ENCODE measurements at regions not wholly inside any gene's neighbourhood (a gene's known extent, or its start where the extent isn't known, plus 50 kb on each side); places are given as distances from the start of the nearest gene placed in this dataset.
A peak's percentile ranks its signal among the peaks of the same experiment; 100 is the strongest.

- peaks cover 3% of the 10 kb centered on the region for H3K36me3 Mint-ChIP-seq (ENCODE audit: low read depth)
- peaks cover 57% of the 10 kb centered on the region for H3K9me3 Mint-ChIP-seq
- H3K9ac ChIP-seq (ENCODE audit: extremely low read depth, low read length, poor library complexity, severe bottlenecking): no peak overlapping the region
- no peak overlapping the region for H3K27ac ChIP-seq (ENCODE audit: low read depth, low read length)
- 86 to 91% methylated on average over 1 to 2 of the region's 2 CpGs for WGBS, 2 experiments (ENCODE audit: insufficient coverage in 1 of 2, insufficient read length in 1 of 2)
- no peak for TF ChIP-seq CTCF (conservative IDR thresholded peaks at IDR 0.05)
- H3K4me1 ChIP-seq (ENCODE audit: control insufficient read depth, insufficient read depth, low read length): no peaks in the 10 kb centered on the region
- no peak overlapping the region for H3K27ac Mint-ChIP-seq
- H3K27me3 ChIP-seq (ENCODE audit: control insufficient read depth, insufficient read depth, low read length, poor library complexity, severe bottlenecking): no peaks in the 10 kb centered on the region
- no peak overlapping the region for H3K4me3 Mint-ChIP-seq
- H3K4me3 ChIP-seq (ENCODE audit: low read length): peak overlapping the region; percentile 42
- no peaks in the 10 kb centered on the region for H3K36me3 ChIP-seq (ENCODE audit: control insufficient read depth, insufficient read depth, low read length)
- no peaks in the 10 kb centered on the region for H3K27me3 Mint-ChIP-seq (ENCODE audit: insufficient read depth)
- no peaks in the 10 kb centered on the region for H3K4me1 Mint-ChIP-seq
- DNase-seq: no peak
- H3K9me3 ChIP-seq (ENCODE audit: control insufficient read depth, low read length): peaks cover 68% of the 10 kb centered on the region
Measured at GRCh38 chr5:66477596-66477995, 118.6 kb upstream of the MAST4 start.

GRCh38 chr5:66494437-66494836, 101.8 kb upstream of the MAST4 start:
- 74 to 75% methylated on average over 5 of the region's 5 CpGs for WGBS, 2 experiments (ENCODE audit: insufficient coverage in 1 of 2, insufficient read length in 1 of 2)
- Histone ChIP-seq H3K27ac (ENCODE audit: low read depth, low read length) (no peak overlapping the region), H3K9ac (ENCODE audit: extremely low read depth, low read length, poor library complexity, severe bottlenecking) (no peak overlapping the region), H3K4me1 (ENCODE audit: control insufficient read depth, insufficient read depth, low read length) (no peaks in the 10 kb centered on the region), H3K4me3 (ENCODE audit: low read length) (no peak overlapping the region), H3K9me3 (ENCODE audit: control insufficient read depth, low read length) (peaks cover 29% of the 10 kb centered on the region), H3K36me3 (ENCODE audit: control insufficient read depth, insufficient read depth, low read length) (no peaks in the 10 kb centered on the region), H3K27me3 (ENCODE audit: control insufficient read depth, insufficient read depth, low read length, poor library complexity, severe bottlenecking) (no peaks in the 10 kb centered on the region)
- Mint-ChIP-seq H3K27ac (no peak overlapping the region), H3K36me3 (ENCODE audit: low read depth) (no peaks in the 10 kb centered on the region), H3K9me3 (peaks cover 21% of the 10 kb centered on the region), H3K4me1 (no peaks in the 10 kb centered on the region), H3K27me3 (ENCODE audit: insufficient read depth) (peaks cover 12% of the 10 kb centered on the region), H3K4me3 (no peak overlapping the region)
- DNase-seq: peak; percentile 91
- TF ChIP-seq CTCF (conservative IDR thresholded peaks at IDR 0.05): peak; percentile 89

GRCh38 chr5:66498791-66499207, 97.4 kb upstream of the MAST4 start:
- peaks cover 7% of the 10 kb centered on the region for H3K9me3 Mint-ChIP-seq
- H3K9ac ChIP-seq (ENCODE audit: extremely low read depth, low read length, poor library complexity, severe bottlenecking): no peak overlapping the region
- H3K4me1 ChIP-seq (ENCODE audit: control insufficient read depth, insufficient read depth, low read length): no peaks in the 10 kb centered on the region
- no peak overlapping the region for H3K27ac Mint-ChIP-seq
- H3K4me1 Mint-ChIP-seq: no peaks in the 10 kb centered on the region
- H3K27me3 Mint-ChIP-seq (ENCODE audit: insufficient read depth): peaks cover 1% of the 10 kb centered on the region
- TF ChIP-seq CTCF (conservative IDR thresholded peaks at IDR 0.05): peak; percentile 62
- peak; percentile 59 for DNase-seq
- no peaks in the 10 kb centered on the region for H3K36me3 ChIP-seq (ENCODE audit: control insufficient read depth, insufficient read depth, low read length)
- peaks cover 2% of the 10 kb centered on the region for H3K9me3 ChIP-seq (ENCODE audit: control insufficient read depth, low read length)
- no peaks in the 10 kb centered on the region for H3K36me3 Mint-ChIP-seq (ENCODE audit: low read depth)
- H3K4me3 Mint-ChIP-seq: no peak overlapping the region
- H3K4me3 ChIP-seq (ENCODE audit: low read length): no peak overlapping the region
- WGBS, 2 experiments (ENCODE audit: insufficient coverage in 1 of 2, insufficient read length in 1 of 2): 90 to 96% methylated on average over 4 of the region's 4 CpGs
- no peak overlapping the region for H3K27ac ChIP-seq (ENCODE audit: low read depth, low read length)
- no peaks in the 10 kb centered on the region for H3K27me3 ChIP-seq (ENCODE audit: control insufficient read depth, insufficient read depth, low read length, poor library complexity, severe bottlenecking)

All from endodermal cell (in vitro differentiated cells).